ENCODE measurements at regions not wholly inside any gene's neighbourhood (a gene's known extent, or its start where the extent isn't known, plus 50 kb on each side); places are given as distances from the start of the nearest gene placed in this dataset.
"Not testable (repeated sequence)": the region's sequence is repeated elsewhere in the genome, so short reads cannot be mapped to it uniquely, and the experiment has no call there.

- no peaks in the 10 kb centered on the region for H3K9me3 ChIP-seq (ENCODE audit: low read length)
- no peak overlapping the region for H2AFZ ChIP-seq (ENCODE audit: low read length)
- H3K79me2 ChIP-seq (ENCODE audit: insufficient read depth, low read length): no peaks in the 10 kb centered on the region
- no peaks in the 10 kb centered on the region for H3K9me2 ChIP-seq (ENCODE audit: low read depth, low read length)
- no peak overlapping the region for H3K27ac ChIP-seq (ENCODE audit: low read depth, low read length, poor library complexity, severe bottlenecking)
- no peak overlapping the region for H3K4me3 ChIP-seq (ENCODE audit: low read depth, low read length, poor library complexity, severe bottlenecking)
- H3K4me2 ChIP-seq (ENCODE audit: low read length): no peak overlapping the region
- H3K9ac ChIP-seq (ENCODE audit: low read length): no peak overlapping the region
- no peak for TF ChIP-seq CTCF (IDR thresholded peaks at IDR 0.05; ENCODE audit: low read length)
- TF ChIP-seq EZH2 (IDR thresholded peaks at IDR 0.05; ENCODE audit: borderline replicate concordance, low read length): no peak
- no peaks in the 10 kb centered on the region for H3F3A ChIP-seq (ENCODE audit: insufficient read depth, low read length)
- no peaks in the 10 kb centered on the region for H3K27me3 ChIP-seq (ENCODE audit: insufficient read depth, low read length)
- no peaks in the 10 kb centered on the region for H3K36me3 ChIP-seq (ENCODE audit: insufficient read depth, low read length)
- H4K20me1 ChIP-seq (ENCODE audit: insufficient read depth, low read length): no peaks in the 10 kb centered on the region
- H3K4me1 ChIP-seq (ENCODE audit: insufficient read depth, low read length, severe bottlenecking): no peaks in the 10 kb centered on the region
These were observed 216.5 kb downstream of the IRX2 start for GRCh38 chr5:2534970-2535369.

GRCh38 chr5:2534251-2534650 is 217.2 kb downstream of the IRX2 start:
- H2AFZ ChIP-seq (ENCODE audit: low read length): no peak overlapping the region
- H3K9me2 ChIP-seq (ENCODE audit: low read depth, low read length): no peaks in the 10 kb centered on the region
- no peak overlapping the region for H3K4me2 ChIP-seq (ENCODE audit: low read length)
- H3K27ac ChIP-seq (ENCODE audit: low read depth, low read length, poor library complexity, severe bottlenecking): no peak overlapping the region
- H3K4me1 ChIP-seq (ENCODE audit: insufficient read depth, low read length, severe bottlenecking): no peaks in the 10 kb centered on the region
- no peaks in the 10 kb centered on the region for H3F3A ChIP-seq (ENCODE audit: insufficient read depth, low read length)
- H3K36me3 ChIP-seq (ENCODE audit: insufficient read depth, low read length): no peaks in the 10 kb centered on the region
- H3K9me3 ChIP-seq (ENCODE audit: low read length): no peaks in the 10 kb centered on the region
- no peak overlapping the region for H3K9ac ChIP-seq (ENCODE audit: low read length)
- H3K27me3 ChIP-seq (ENCODE audit: insufficient read depth, low read length): no peaks in the 10 kb centered on the region
- H4K20me1 ChIP-seq (ENCODE audit: insufficient read depth, low read length): no peaks in the 10 kb centered on the region
- no peaks in the 10 kb centered on the region for H3K79me2 ChIP-seq (ENCODE audit: insufficient read depth, low read length)
- no peak overlapping the region for H3K4me3 ChIP-seq (ENCODE audit: low read depth, low read length, poor library complexity, severe bottlenecking)
- TF ChIP-seq CTCF (IDR thresholded peaks at IDR 0.05; ENCODE audit: low read length) (no peak), EZH2 (IDR thresholded peaks at IDR 0.05; ENCODE audit: borderline replicate concordance, low read length) (no peak)

GRCh38 chr5:2533848-2534247 is 217.6 kb downstream of the IRX2 start:
- H3K79me2 ChIP-seq (ENCODE audit: insufficient read depth, low read length); H3K27me3 ChIP-seq (ENCODE audit: insufficient read depth, low read length); H3K9me2 ChIP-seq (ENCODE audit: low read depth, low read length); H2AFZ ChIP-seq (ENCODE audit: low read length); H3K9ac ChIP-seq (ENCODE audit: low read length); H3K4me2 ChIP-seq (ENCODE audit: low read length); H3K27ac ChIP-seq (ENCODE audit: low read depth, low read length, poor library complexity, severe bottlenecking); H3K36me3 ChIP-seq (ENCODE audit: insufficient read depth, low read length); H3K4me1 ChIP-seq (ENCODE audit: insufficient read depth, low read length, severe bottlenecking); H4K20me1 ChIP-seq (ENCODE audit: insufficient read depth, low read length); H3K4me3 ChIP-seq (ENCODE audit: low read depth, low read length, poor library complexity, severe bottlenecking); H3F3A ChIP-seq (ENCODE audit: insufficient read depth, low read length); H3K9me3 ChIP-seq (ENCODE audit: low read length): not testable (repeated sequence)

GRCh38 chr5:2532809-2533208 is 218.7 kb downstream of the IRX2 start:
- TF ChIP-seq EZH2 (IDR thresholded peaks at IDR 0.05; ENCODE audit: borderline replicate concordance, low read length) (no peak), CTCF (IDR thresholded peaks at IDR 0.05; ENCODE audit: low read length) (no peak)
- no peaks in the 10 kb centered on the region for H3K4me1 ChIP-seq (ENCODE audit: insufficient read depth, low read length, severe bottlenecking)
- no peaks in the 10 kb centered on the region for H3K36me3 ChIP-seq (ENCODE audit: insufficient read depth, low read length)
- H3K9ac ChIP-seq (ENCODE audit: low read length): no peak overlapping the region
- H3K4me3 ChIP-seq (ENCODE audit: low read depth, low read length, poor library complexity, severe bottlenecking): no peak overlapping the region
- H3K27ac ChIP-seq (ENCODE audit: low read depth, low read length, poor library complexity, severe bottlenecking): no peak overlapping the region
- no peaks in the 10 kb centered on the region for H3K9me2 ChIP-seq (ENCODE audit: low read depth, low read length)
- H3F3A ChIP-seq (ENCODE audit: insufficient read depth, low read length): no peaks in the 10 kb centered on the region
- H3K9me3 ChIP-seq (ENCODE audit: low read length): no peaks in the 10 kb centered on the region
- no peak overlapping the region for H3K4me2 ChIP-seq (ENCODE audit: low read length)
- no peak overlapping the region for H2AFZ ChIP-seq (ENCODE audit: low read length)
- H4K20me1 ChIP-seq (ENCODE audit: insufficient read depth, low read length): no peaks in the 10 kb centered on the region
- H3K27me3 ChIP-seq (ENCODE audit: insufficient read depth, low read length): no peaks in the 10 kb centered on the region
- H3K79me2 ChIP-seq (ENCODE audit: insufficient read depth, low read length): no peaks in the 10 kb centered on the region

All from OCI-LY1 (cell line).